Gastrocnemius medialis (tissue), 4 donors: ENCODE measurements at regions not wholly inside any gene's neighbourhood (a gene's known extent, or its start where the extent isn't known, plus 50 kb on each side); places are given as distances from the start of the nearest gene placed in this dataset.

Experiments used
- ATAC-seq, 2 donors: fragments of 150-250 bp; one replicate each; pipeline ENCODE4 v1.9.1; 2016
- DNase-seq, 2 donors: peaks; one replicate each; pipeline ENCODE4 v3.0.0-alpha.2; 2019
- H3K27ac ChIP-seq, 4 donors: fragments of 200-600 bp; sonication (generic); 1 replicate in 1 of 4; 2 replicates in 3 of 4; pipeline ENCODE4 v1.5.1; 2016 to 2018; ENCODE audit warnings: mild to moderate bottlenecking in 2 of 4, moderate library complexity in 1 of 4
- H3K27me3 ChIP-seq, 3 donors: fragments of 200-600 bp; sonication (generic) in 2 of 3; 1 replicate in 1 of 3; 2 replicates in 2 of 3; pipeline versions ENCODE4 v1.5.1 to v1.6.0; 2016 to 2019; ENCODE audit warnings: mild to moderate bottlenecking in 1 of 3, moderate library complexity in 1 of 3
- H3K36me3 ChIP-seq, 2 donors: fragments of 200-600 bp; sonication (generic) in 1 of 2; one replicate each; pipeline ENCODE4 v1.5.1; 2017 to 2018
- H3K4me1 ChIP-seq, 2 donors: fragments of 200-600 bp; sonication (generic) in 1 of 2; one replicate each; pipeline ENCODE4 v1.5.1; 2016 to 2017; ENCODE audit warnings: mild to moderate bottlenecking in 2 of 2
- H3K4me3 ChIP-seq, 4 donors: fragments of 200-600 bp; sonication (generic) in 3 of 4; 1 replicate in 1 of 4; 2 replicates in 3 of 4; pipeline ENCODE4 v1.5.1; 2016 to 2019; ENCODE audit warnings: mild to moderate bottlenecking in 2 of 4
- H3K9me3 ChIP-seq, 3 donors: fragments of 200-600 bp; sonication (generic) in 2 of 3; 1 replicate in 1 of 3; 2 replicates in 2 of 3; pipeline ENCODE4 v1.5.1; 2016 to 2019
- POLR2A ChIP-seq, 2 donors: fragments of 450-650 bp; IDR thresholded peaks; one replicate each; pipeline ENCODE4 v1.6.1; 2017; ENCODE audit warnings: antibody characterized with exemption in 2 of 2, mild to moderate bottlenecking in 2 of 2, moderate library complexity in 2 of 2
- in situ Hi-C, 4 donors: fragments of 200-750 bp; cut with MboI; loops; one replicate each; pipeline versions ENCODE4 v1.15.0 to v1.8.0; 2017; ENCODE audit warnings: low sequenced_read_pairs in 4 of 4
- intact Hi-C: fragments of 100-400 bp; cut with DNase I; formaldehyde crosslinking; loops from one replicate; pipeline ENCODE4 v1.15.1; 2023; ENCODE audit warnings: low total_unique reads
- TF ChIP-seq, protein P1 (sequence below), 5 experiments: fragments of 450-650 bp in 3 of 5; fragments of 200-600 bp in 2 of 5; sonication (generic) in 2 of 5; IDR thresholded peaks in 4 of 5; conservative IDR thresholded peaks in 1 of 5; 1 replicate in 4 of 5; 2 replicates in 1 of 5; pipeline ENCODE4 v1.5.1; 2016 to 2019; ENCODE audit warnings: antibody characterized with exemption in 5 of 5, mild to moderate bottlenecking in 3 of 5, moderate library complexity in 3 of 5

DNA sequence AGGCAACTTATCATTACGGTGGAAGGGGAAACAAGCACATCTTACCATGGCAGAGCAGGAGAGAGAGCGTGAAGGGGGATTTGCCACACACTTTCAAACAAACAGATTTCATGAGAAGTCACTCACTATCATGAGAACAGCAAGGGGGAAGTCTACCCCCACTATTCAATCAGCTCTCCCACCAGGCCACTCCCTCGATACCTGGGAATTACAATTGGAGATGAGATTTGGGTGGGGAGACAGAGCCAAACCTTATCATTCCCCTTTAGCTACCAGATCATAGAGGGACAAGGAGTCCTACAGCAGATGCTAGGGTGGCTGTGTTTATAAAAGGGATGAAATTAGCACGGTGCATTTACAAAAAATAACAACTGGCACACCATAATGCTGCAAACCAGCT is 2149.4 kb upstream of the ACO1 start:
- DNase-seq (no peak), ATAC-seq (no peak)
- Histone ChIP-seq H3K9me3 (no peaks in the 10 kb centered on the region), H3K27ac (no peak overlapping the region), H3K27me3 (no peaks in the 10 kb centered on the region), H3K36me3 (no peaks in the 10 kb centered on the region), H3K4me1 (no peaks in the 10 kb centered on the region), H3K4me3 (no peak overlapping the region)
- in situ Hi-C loops (no loop called here), intact Hi-C loops (no loop called here)
- TF ChIP-seq, protein P1, sequence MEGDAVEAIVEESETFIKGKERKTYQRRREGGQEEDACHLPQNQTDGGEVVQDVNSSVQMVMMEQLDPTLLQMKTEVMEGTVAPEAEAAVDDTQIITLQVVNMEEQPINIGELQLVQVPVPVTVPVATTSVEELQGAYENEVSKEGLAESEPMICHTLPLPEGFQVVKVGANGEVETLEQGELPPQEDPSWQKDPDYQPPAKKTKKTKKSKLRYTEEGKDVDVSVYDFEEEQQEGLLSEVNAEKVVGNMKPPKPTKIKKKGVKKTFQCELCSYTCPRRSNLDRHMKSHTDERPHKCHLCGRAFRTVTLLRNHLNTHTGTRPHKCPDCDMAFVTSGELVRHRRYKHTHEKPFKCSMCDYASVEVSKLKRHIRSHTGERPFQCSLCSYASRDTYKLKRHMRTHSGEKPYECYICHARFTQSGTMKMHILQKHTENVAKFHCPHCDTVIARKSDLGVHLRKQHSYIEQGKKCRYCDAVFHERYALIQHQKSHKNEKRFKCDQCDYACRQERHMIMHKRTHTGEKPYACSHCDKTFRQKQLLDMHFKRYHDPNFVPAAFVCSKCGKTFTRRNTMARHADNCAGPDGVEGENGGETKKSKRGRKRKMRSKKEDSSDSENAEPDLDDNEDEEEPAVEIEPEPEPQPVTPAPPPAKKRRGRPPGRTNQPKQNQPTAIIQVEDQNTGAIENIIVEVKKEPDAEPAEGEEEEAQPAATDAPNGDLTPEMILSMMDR (IDR thresholded peaks at IDR 0.05 in 4 of 5, conservative IDR thresholded peaks at IDR 0.05 in 1 of 5): no peak
- no peak for TF ChIP-seq POLR2A (IDR thresholded peaks at IDR 0.05)

DNA sequence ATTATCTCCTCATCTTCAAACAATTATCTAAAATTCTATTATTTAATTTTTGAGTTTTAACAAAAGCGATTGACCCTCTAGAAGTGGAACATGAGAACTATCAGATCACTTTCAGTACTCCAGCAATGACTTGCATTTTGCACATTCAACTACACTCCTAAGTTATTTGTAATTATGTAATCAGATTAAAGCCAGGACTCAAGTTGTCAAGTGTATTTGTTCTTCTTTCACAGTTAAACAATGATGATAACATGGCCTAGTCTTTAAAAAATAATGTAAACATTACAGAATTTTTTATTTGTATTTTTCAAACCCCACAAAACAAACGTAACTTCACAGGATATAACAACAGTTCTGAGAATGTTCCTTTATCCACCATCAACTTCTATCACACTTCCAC is 2148.9 kb upstream of the ACO1 start:
- DNase-seq: no peak
- Histone ChIP-seq H3K9me3 (no peaks in the 10 kb centered on the region), H3K27me3 (no peaks in the 10 kb centered on the region), H3K4me1 (no peaks in the 10 kb centered on the region), H3K4me3 (no peak overlapping the region), H3K27ac (no peak overlapping the region), H3K36me3 (no peaks in the 10 kb centered on the region)
- TF ChIP-seq, protein P1 (IDR thresholded peaks at IDR 0.05 in 4 of 5, conservative IDR thresholded peaks at IDR 0.05 in 1 of 5): no peak
- in situ Hi-C loops: no loop called here
- ATAC-seq: no peak
- intact Hi-C loops: no loop called here

DNA sequence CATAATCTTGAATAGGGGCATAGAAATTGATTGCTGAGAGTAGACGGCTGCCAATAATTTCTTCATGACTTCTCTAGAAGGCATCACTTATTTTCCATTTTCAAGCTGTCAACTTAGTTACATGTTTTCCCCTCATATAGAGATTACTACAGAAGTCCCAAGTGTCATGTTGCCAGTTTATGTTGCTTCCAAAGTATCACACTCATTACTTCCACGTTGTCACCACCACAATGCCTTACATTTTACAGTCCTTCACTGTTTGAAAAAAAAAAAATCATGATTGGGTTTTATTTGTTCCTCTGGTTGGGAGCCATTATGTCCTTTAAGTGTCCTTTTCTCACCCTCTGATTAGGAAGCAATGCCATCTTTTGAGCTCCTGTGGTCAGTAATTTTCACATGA is 2144.6 kb upstream of the ACO1 start:
- no peaks in the 10 kb centered on the region for H3K4me1 ChIP-seq
- H3K4me3 ChIP-seq: no peak overlapping the region
- in situ Hi-C loops: no loop called here
- H3K36me3 ChIP-seq: no peaks in the 10 kb centered on the region
- no peak for DNase-seq
- no peak for TF ChIP-seq POLR2A (IDR thresholded peaks at IDR 0.05)
- TF ChIP-seq, protein P1 (IDR thresholded peaks at IDR 0.05 in 4 of 5, conservative IDR thresholded peaks at IDR 0.05 in 1 of 5): no peak
- no peaks in the 10 kb centered on the region for H3K9me3 ChIP-seq
- no peak overlapping the region for H3K27ac ChIP-seq
- H3K27me3 ChIP-seq: no peaks in the 10 kb centered on the region
- no peak for ATAC-seq
- intact Hi-C loops: no loop called here

DNA sequence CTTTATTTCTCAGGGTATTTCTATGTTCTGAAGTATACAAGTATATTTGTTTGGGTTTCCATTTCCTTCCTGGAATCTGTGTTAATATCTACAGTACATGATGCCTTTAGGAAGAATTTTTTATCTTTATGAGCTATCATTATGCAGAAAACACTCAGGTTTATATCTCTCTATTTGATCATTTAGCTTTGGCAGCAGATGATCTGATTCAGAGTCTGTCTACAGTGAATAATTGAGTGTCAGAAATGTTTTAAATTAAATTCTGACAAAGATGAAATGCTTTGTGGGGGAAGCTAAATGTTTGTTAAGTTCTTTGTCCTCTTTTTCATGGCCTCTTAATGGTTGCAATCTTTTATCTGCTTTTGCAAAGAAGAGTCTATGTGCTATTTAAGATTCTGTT is 2141.0 kb upstream of the ACO1 start:
- DNase-seq: no peak
- Histone ChIP-seq H3K9me3 (no peaks in the 10 kb centered on the region), H3K4me1 (no peaks in the 10 kb centered on the region), H3K27me3 (no peaks in the 10 kb centered on the region), H3K27ac (no peak overlapping the region), H3K4me3 (no peak overlapping the region), H3K36me3 (no peaks in the 10 kb centered on the region)
- TF ChIP-seq, protein P1 (IDR thresholded peaks at IDR 0.05 in 4 of 5, conservative IDR thresholded peaks at IDR 0.05 in 1 of 5): no peak
- TF ChIP-seq POLR2A (IDR thresholded peaks at IDR 0.05): no peak
- in situ Hi-C loops: no loop called here
- ATAC-seq: no peak
- intact Hi-C loops: no loop called here

DNA sequence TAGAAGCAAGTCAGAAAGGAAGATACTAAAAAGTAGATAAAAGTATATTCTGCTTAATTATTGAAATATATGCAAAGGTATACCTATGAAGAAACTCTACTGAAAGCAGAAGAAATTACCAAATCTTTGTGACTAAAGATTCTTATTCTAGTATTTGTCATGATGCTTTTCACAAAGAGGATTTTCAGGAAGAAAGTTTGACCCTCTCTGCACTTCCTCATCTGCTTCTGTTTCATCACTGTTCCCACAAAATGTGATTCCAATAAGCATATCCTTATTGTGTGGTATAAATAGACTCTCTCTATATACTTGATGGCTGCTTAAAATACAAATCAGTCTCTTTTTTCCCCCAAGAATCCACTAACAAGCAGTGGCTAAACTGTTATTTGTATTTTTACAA is 2139.6 kb upstream of the ACO1 start:
- Histone ChIP-seq H3K36me3 (no peaks in the 10 kb centered on the region), H3K9me3 (no peaks in the 10 kb centered on the region), H3K27ac (no peak overlapping the region), H3K4me1 (no peaks in the 10 kb centered on the region), H3K4me3 (no peak overlapping the region), H3K27me3 (no peaks in the 10 kb centered on the region)
- no peak for ATAC-seq
- intact Hi-C loops: no loop called here
- no peak for DNase-seq
- TF ChIP-seq, protein P1 (IDR thresholded peaks at IDR 0.05 in 4 of 5, conservative IDR thresholded peaks at IDR 0.05 in 1 of 5): no peak
- no peak for TF ChIP-seq POLR2A (IDR thresholded peaks at IDR 0.05)
- in situ Hi-C loops: no loop called here
